ENCODE measurements at regions not wholly inside any gene's neighbourhood (a gene's known extent, or its start where the extent isn't known, plus 50 kb on each side); places are given as distances from the start of the nearest gene placed in this dataset.

DNA sequence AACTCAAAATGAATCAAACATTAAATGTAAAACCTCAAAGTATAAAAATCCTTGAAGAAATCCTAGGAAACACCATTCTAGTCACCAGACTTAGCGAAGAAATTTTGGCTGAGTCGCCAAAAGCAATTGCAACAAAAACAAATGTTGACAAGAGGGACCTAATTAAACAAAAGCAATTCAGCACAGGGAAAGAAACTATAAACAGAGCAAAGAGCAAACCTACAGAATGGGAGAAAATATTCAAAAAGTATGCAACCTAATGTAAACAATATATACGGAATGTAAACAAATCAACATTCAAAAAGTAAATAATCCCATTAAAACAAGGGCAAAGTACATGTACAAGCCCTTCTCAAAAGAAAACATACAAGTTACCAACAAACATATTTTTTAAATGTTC lies 974.7 kb downstream of the TRAM1L1 start:
- no peaks in the 10 kb centered on the region for H4K20me1 ChIP-seq (ENCODE audit: insufficient read depth, low read length, poor library complexity, severe bottlenecking)
- no peaks in the 10 kb centered on the region for H3K79me2 ChIP-seq (ENCODE audit: insufficient read depth, low read length)
- no peaks in the 10 kb centered on the region for H3K9me2 ChIP-seq (replicated peaks; ENCODE audit: low read depth, low read length)
- H2AFZ ChIP-seq (ENCODE audit: low read length): no peak overlapping the region
- no peak overlapping the region for H3K9ac ChIP-seq (ENCODE audit: low read depth, low read length, poor library complexity, severe bottlenecking)
- H3F3A ChIP-seq (ENCODE audit: low read depth): no peaks in the 10 kb centered on the region
- no peaks in the 10 kb centered on the region for H3K36me3 ChIP-seq (ENCODE audit: insufficient read depth, low read length)
- no peak overlapping the region for H3K4me2 ChIP-seq (ENCODE audit: low read depth, low read length, poor library complexity, severe bottlenecking)
- no peaks in the 10 kb centered on the region for H3K9me3 ChIP-seq (ENCODE audit: insufficient read depth, low read depth, low read length)
- TF ChIP-seq EZH2phosphoT487 (IDR thresholded peaks at IDR 0.05; ENCODE audit: borderline replicate concordance): no peak
- TF ChIP-seq, protein P1, sequence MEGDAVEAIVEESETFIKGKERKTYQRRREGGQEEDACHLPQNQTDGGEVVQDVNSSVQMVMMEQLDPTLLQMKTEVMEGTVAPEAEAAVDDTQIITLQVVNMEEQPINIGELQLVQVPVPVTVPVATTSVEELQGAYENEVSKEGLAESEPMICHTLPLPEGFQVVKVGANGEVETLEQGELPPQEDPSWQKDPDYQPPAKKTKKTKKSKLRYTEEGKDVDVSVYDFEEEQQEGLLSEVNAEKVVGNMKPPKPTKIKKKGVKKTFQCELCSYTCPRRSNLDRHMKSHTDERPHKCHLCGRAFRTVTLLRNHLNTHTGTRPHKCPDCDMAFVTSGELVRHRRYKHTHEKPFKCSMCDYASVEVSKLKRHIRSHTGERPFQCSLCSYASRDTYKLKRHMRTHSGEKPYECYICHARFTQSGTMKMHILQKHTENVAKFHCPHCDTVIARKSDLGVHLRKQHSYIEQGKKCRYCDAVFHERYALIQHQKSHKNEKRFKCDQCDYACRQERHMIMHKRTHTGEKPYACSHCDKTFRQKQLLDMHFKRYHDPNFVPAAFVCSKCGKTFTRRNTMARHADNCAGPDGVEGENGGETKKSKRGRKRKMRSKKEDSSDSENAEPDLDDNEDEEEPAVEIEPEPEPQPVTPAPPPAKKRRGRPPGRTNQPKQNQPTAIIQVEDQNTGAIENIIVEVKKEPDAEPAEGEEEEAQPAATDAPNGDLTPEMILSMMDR (conservative IDR thresholded peaks at IDR 0.05; ENCODE audit: low read length): no peak
- H3K4me3 ChIP-seq (ENCODE audit: low read length, poor library complexity, severe bottlenecking): no peak overlapping the region
- H3K27me3 ChIP-seq (ENCODE audit: insufficient read depth, low read length, poor library complexity, severe bottlenecking): no peaks in the 10 kb centered on the region
- H3K4me1 ChIP-seq (ENCODE audit: insufficient read depth, low read length, poor library complexity, severe bottlenecking): no peaks in the 10 kb centered on the region

DNA sequence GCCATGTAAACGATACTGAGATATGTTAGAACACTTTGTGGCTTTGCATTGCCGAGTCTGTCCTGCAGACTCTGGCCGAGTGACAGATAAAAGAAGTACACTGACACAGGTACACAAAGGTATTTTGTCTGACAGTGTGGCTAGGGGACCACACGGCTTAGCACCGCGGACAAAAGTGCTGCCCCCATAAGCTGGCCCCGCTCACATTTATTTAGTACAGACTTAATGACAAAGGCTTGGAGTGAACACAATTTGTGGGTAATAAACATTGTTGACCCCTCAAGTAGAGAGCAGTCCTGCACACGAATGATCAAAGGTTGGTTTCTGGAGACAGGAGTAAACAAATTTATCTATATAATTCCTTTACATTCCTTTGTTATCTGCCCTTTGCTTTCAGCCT lies 976.8 kb downstream of the TRAM1L1 start:
- H3K9me2 ChIP-seq (replicated peaks; ENCODE audit: low read depth, low read length): no peaks in the 10 kb centered on the region
- no peaks in the 10 kb centered on the region for H3K9me3 ChIP-seq (ENCODE audit: insufficient read depth, low read depth, low read length)
- H4K20me1 ChIP-seq (ENCODE audit: insufficient read depth, low read length, poor library complexity, severe bottlenecking): no peaks in the 10 kb centered on the region
- no peaks in the 10 kb centered on the region for H3K4me1 ChIP-seq (ENCODE audit: insufficient read depth, low read length, poor library complexity, severe bottlenecking)
- TF ChIP-seq, protein P1 (conservative IDR thresholded peaks at IDR 0.05; ENCODE audit: low read length): no peak
- no peak for TF ChIP-seq EZH2phosphoT487 (IDR thresholded peaks at IDR 0.05; ENCODE audit: borderline replicate concordance)
- no peaks in the 10 kb centered on the region for H3K27me3 ChIP-seq (ENCODE audit: insufficient read depth, low read length, poor library complexity, severe bottlenecking)
- no peak overlapping the region for H3K9ac ChIP-seq (ENCODE audit: low read depth, low read length, poor library complexity, severe bottlenecking)
- H3K36me3 ChIP-seq (ENCODE audit: insufficient read depth, low read length): no peaks in the 10 kb centered on the region
- no peaks in the 10 kb centered on the region for H3K79me2 ChIP-seq (ENCODE audit: insufficient read depth, low read length)
- no peak overlapping the region for H3K4me3 ChIP-seq (ENCODE audit: low read length, poor library complexity, severe bottlenecking)
- H3F3A ChIP-seq (ENCODE audit: low read depth): no peaks in the 10 kb centered on the region
- no peak overlapping the region for H3K4me2 ChIP-seq (ENCODE audit: low read depth, low read length, poor library complexity, severe bottlenecking)
- no peak overlapping the region for H2AFZ ChIP-seq (ENCODE audit: low read length)

DNA sequence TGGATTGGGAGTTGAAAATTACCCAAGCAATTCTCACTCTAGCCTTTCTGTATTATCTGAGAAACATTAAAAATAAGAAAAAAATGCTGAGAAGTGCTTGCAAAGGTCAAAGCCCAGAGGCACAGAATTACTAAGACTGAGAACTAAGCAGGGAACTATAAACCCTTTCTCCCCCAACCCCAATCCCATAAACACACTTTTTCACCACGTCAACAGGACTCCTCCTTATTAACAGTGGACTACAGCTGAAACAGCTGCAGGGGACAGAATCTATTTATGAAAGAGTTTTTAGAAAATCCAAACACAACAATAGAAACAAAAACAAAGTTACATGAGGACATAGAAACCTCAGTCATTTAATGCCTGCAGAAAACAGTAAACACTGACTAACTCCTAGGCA lies 984.1 kb downstream of the TRAM1L1 start:
- no peaks in the 10 kb centered on the region for H3K9me3 ChIP-seq (ENCODE audit: insufficient read depth, low read depth, low read length)
- no peak overlapping the region for H2AFZ ChIP-seq (ENCODE audit: low read length)
- no peak overlapping the region for H3K4me2 ChIP-seq (ENCODE audit: low read depth, low read length, poor library complexity, severe bottlenecking)
- H3K79me2 ChIP-seq (ENCODE audit: insufficient read depth, low read length): no peaks in the 10 kb centered on the region
- H3K36me3 ChIP-seq (ENCODE audit: insufficient read depth, low read length): no peaks in the 10 kb centered on the region
- no peaks in the 10 kb centered on the region for H3K9me2 ChIP-seq (replicated peaks; ENCODE audit: low read depth, low read length)
- H3K4me3 ChIP-seq (ENCODE audit: low read length, poor library complexity, severe bottlenecking): no peak overlapping the region
- no peaks in the 10 kb centered on the region for H3K4me1 ChIP-seq (ENCODE audit: insufficient read depth, low read length, poor library complexity, severe bottlenecking)
- H3F3A ChIP-seq (ENCODE audit: low read depth): no peaks in the 10 kb centered on the region
- H3K9ac ChIP-seq (ENCODE audit: low read depth, low read length, poor library complexity, severe bottlenecking): no peak overlapping the region
- TF ChIP-seq, protein P1 (conservative IDR thresholded peaks at IDR 0.05; ENCODE audit: low read length): no peak
- no peak for TF ChIP-seq EZH2phosphoT487 (IDR thresholded peaks at IDR 0.05; ENCODE audit: borderline replicate concordance)
- H3K27me3 ChIP-seq (ENCODE audit: insufficient read depth, low read length, poor library complexity, severe bottlenecking): no peaks in the 10 kb centered on the region
- no peaks in the 10 kb centered on the region for H4K20me1 ChIP-seq (ENCODE audit: insufficient read depth, low read length, poor library complexity, severe bottlenecking)
